NCI-H526 treated with DMSO at 0.1 percent for 48 hours (cell line): ENCODE measurements at regions not wholly inside any gene's neighbourhood (a gene's known extent, or its start where the extent isn't known, plus 50 kb on each side); places are given as distances from the start of the nearest gene placed in this dataset.
"Not testable (repeated sequence)": the region's sequence is repeated elsewhere in the genome, so short reads cannot be mapped to it uniquely, and the experiment has no call there.

Experiments used
- DNase-seq: peaks from one replicate; lab custom pipeline; 2025; lab: John Stamatoyannopoulos, UW

- no peak for DNase-seq
Observed at GRCh38 chr7:69516238-69516820, 81.9 kb upstream of the AUTS2 start.

GRCh38 chr7:69517985-69518704 lies 80.1 kb upstream of the AUTS2 start:
- DNase-seq: no peak

GRCh38 chr7:69518705-69519077 lies 79.6 kb upstream of the AUTS2 start:
- DNase-seq: no peak

- no peak for DNase-seq
Observed at GRCh38 chr7:69526570-69526969, 71.7 kb upstream of the AUTS2 start.

- no peak for DNase-seq
Observed at GRCh38 chr7:69527706-69528105, 70.6 kb upstream of the AUTS2 start.

GRCh38 chr7:69531050-69531449 lies 67.2 kb upstream of the AUTS2 start:
- no peak for DNase-seq

- DNase-seq: no peak
Observed at GRCh38 chr7:69534461-69535041, 63.7 kb upstream of the AUTS2 start.

- DNase-seq: no peak
Observed at GRCh38 chr7:69537691-69538090, 60.6 kb upstream of the AUTS2 start.

GRCh38 chr7:69539531-69539930 lies 58.7 kb upstream of the AUTS2 start:
- DNase-seq: no peak

GRCh38 chr7:69540287-69540686 lies 58.0 kb upstream of the AUTS2 start:
- DNase-seq: no peak

GRCh38 chr7:69541779-69542432 lies 56.4 kb upstream of the AUTS2 start:
- not testable (repeated sequence) for DNase-seq

- DNase-seq: no peak
Observed at GRCh38 chr7:69545175-69545574, 53.1 kb upstream of the AUTS2 start.
